Right lobe of liver (tissue), 4 donors: ENCODE measurements at regions not wholly inside any gene's neighbourhood (a gene's known extent, or its start where the extent isn't known, plus 50 kb on each side); places are given as distances from the start of the nearest gene placed in this dataset.

Experiments used
- CTCF ChIP-seq, 4 donors: fragments of 200-600 bp in 3 of 4; fragments of 450-650 bp in 1 of 4; IDR thresholded peaks; one replicate each; pipeline versions ENCODE4 v1.5.1 to v1.8.0; 2016 to 2022; ENCODE audit warnings: antibody characterized with exemption in 4 of 4, mild to moderate bottlenecking in 2 of 4
- POLR2A ChIP-seq: fragments of 450-650 bp; IDR thresholded peaks from one replicate; pipeline ENCODE4 v1.6.1; 2017; ENCODE audit warnings: antibody characterized with exemption, mild to moderate bottlenecking
- donor health status: DM: no; HTN: no; CAD: no.
- donor health status: DM: no; HTN: no; CAD: no.
- donor health status: DM: no; HTN: yes; CAD: no.

GRCh38 chr12:76192416-76192815, 107.9 kb upstream of the NAP1L1 start:
- TF ChIP-seq POLR2A: no peak
- TF ChIP-seq CTCF (IDR thresholded peaks at IDR 0.05): no peak
